Testis (tissue), 2 donors: ENCODE measurements at regions not wholly inside any gene's neighbourhood (a gene's known extent, or its start where the extent isn't known, plus 50 kb on each side); places are given as distances from the start of the nearest gene placed in this dataset.

Experiments
- CTCF ChIP-seq, 3 experiments: fragments of 450-650 bp in 2 of 3; fragments of 200-600 bp in 1 of 3; sonication (generic) in 1 of 3; IDR thresholded peaks; one replicate each; pipeline ENCODE4 v1.5.1; 2016 to 2019; ENCODE audit warnings: antibody characterized with exemption in 3 of 3, mild to moderate bottlenecking in 2 of 3, moderate library complexity in 1 of 3
- POLR2A ChIP-seq: fragments of 450-650 bp; IDR thresholded peaks from one replicate; pipeline ENCODE4 v1.6.1; 2017; ENCODE audit warnings: antibody characterized with exemption, mild to moderate bottlenecking, moderate library complexity

GRCh38 chr7:88495881-88496725, 189.4 kb upstream of the STEAP4 start:
- TF ChIP-seq CTCF (IDR thresholded peaks at IDR 0.05), result no peak
- no peak for TF ChIP-seq POLR2A
